GF-D8 (cell line): ENCODE measurements at regions not wholly inside any gene's neighbourhood (a gene's known extent, or its start where the extent isn't known, plus 50 kb on each side); places are given as distances from the start of the nearest gene placed in this dataset.

Experiments used
- DNase-seq: peaks from one replicate; lab custom pipeline; 2025; lab: John Stamatoyannopoulos, UW

DNA sequence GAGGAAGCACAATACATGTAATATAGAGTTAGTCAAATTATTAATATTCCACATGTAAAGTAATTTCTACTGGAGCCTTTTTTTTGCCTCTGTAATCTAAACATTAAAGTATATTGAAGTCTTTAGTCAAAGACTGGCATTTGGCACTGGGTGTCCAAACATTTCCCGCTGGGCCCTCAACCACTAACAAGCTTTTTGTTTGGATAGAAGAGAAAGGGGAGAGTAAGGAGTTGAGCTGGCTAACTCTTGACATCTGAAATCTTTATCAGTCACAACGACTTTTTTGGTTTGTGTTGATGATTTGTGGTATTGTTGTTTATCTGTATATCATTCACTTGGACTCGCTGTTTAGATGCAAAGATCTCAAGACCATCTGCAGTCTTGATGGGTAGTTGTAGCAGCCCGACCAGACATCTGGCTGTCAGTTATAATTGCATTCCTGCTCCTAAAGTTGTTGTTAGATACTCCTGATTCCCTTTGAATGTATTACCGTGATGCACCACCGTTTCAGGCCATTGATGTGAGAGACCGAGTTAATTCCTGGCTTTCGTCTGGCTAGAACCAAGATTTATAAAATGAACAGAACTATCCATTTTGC is 379.6 kb downstream of the MTX2 start:
- no peak for DNase-seq

DNA sequence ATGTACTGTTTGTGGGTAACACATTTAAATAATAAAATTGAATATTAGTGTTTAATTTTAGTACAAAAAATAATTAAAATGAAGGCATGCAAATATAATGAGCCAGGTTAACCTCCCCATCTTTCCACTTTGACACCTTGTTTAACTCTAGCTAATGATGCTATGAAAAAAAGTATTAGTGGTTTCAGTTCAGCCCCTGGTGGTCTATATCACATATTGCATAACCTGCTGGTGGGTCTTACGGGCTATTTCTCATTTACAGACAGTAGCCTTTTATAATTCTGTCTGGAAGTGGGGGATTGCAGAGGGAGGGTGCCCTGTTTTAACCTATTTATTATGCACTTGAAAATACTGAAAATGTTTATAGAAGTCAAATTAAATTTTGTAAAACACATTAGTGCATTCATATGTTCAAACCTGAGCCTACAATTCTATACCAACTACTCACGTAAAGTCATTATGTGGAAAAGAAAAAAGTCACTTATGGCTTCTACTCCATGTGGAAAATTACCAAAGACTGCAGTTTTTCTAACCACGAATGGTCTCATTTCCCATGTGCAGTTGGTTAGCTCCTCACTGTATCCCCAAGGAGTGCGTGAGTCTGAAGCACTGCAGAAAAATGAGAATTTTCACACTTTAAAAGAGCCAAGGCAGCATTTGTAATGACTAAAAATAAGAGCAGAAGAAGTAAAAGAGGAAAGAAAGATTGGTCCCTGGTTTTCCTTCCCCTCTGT is 381.0 kb downstream of the MTX2 start:
- no peak for DNase-seq

DNA sequence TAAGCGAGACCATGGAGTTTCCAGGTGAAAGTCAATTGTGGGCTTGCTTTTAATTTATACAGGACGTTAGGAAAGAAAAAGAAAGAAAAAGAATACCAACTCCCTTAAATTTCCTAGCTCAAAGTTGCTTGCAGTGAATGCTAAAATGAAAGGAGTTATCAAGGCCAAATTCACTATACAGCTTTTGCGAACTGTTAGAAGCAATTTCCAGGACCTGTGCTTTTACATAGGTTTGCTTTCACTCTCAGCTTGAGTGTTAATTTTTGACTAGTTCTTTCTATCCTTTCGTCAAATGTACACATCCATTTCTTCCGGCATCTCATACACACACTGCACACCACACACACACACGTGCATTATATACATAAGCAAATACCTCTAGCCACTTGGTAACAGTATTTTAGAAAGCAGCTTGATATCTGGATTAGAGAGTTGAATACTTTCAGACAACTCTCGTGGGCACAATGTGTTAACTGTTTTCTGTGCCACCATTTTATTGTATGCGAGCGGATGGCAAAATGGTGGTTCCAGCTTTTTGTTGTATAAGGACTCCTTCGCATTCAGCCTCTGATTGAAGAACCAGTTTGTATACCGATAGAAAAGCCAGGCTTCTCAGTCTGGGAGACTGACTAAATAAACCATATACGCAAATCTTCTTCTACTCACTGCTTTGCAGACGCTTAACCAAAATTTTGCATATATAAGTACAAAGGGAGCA is 381.8 kb downstream of the MTX2 start:
- DNase-seq: no peak

DNA sequence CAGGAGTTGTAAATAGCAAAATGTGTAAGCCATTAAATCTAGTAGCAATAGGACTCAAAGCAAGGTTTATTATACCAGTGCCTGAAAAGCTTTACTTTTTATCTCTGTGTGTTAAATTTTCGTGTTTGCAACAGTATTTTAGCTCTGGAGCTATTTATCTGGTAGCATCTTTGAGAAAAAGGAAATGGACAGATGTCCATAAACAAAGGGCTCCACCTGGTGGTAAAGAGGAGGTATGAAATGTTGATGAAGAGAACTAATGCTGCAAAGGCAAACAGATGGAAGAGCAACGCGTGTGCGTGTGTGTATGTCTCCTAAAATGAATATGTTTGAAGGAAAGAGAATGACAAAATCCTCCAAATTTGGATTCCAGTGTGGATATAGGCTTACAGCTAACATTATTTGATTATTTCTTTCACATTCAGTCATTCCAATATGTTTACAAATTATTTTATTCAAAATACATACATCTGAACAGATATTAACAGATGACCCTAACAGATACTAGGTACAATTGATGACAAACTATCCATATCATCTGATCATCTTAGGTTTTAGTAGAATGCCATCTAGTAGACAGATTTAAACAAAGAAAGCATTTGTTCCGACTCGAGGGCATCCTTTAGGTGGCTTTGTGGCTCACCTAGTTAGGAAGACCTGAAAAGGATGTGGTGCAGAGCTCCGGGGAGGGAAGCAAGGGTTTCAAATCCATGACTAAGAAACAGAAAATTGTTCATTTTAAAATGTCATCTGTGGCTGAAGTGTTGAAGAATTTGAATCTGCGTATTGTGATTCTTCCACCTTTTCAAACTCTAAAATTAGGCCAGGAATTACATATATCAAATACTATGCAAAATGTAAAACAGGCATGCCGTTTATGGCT is 383.3 kb downstream of the MTX2 start:
- DNase-seq: peak; percentile 19

DNA sequence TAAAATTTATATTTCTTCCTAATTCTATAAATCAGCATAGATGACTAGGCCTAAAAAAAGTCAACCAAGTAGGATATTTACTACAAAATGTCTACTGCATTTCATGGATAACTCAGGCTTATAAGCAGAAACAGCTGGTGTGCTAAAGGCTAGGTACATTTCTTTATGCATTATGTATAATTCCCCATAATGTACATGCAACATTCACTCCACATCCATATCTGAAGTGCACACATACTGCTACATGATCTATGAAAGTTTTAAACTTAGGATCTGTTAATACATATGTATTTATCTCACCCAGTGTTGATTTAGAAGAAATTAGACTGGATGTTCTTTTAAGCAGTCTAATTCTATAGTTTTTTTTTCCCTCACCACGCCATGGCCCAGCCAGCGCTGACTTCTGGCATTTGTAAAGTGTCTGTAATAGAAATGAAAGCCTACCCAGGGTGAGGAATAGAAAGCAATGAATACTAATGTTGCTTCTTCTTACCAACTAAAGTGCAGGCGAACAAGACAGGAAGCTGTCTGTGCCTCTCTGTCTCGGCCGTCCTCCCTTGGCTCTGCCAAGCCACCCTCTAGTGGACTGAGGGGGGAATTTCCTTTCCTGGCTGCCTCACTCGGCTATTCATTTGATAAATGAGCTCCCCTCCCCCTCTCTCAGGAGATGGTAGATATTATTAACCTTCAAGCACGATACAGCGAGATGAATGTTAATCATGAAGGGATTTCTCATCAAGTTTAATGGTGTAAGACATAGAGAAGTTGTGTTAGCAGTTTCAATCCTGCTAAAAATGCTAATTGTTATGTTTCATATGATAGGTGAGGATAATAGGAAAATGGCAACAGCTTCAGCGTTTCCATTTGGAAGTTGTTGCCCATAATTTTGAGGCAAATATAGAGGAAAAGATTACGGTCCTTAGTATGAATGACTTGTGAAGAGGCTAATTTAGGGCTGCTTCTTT is 384.5 kb downstream of the MTX2 start:
- no peak for DNase-seq

DNA sequence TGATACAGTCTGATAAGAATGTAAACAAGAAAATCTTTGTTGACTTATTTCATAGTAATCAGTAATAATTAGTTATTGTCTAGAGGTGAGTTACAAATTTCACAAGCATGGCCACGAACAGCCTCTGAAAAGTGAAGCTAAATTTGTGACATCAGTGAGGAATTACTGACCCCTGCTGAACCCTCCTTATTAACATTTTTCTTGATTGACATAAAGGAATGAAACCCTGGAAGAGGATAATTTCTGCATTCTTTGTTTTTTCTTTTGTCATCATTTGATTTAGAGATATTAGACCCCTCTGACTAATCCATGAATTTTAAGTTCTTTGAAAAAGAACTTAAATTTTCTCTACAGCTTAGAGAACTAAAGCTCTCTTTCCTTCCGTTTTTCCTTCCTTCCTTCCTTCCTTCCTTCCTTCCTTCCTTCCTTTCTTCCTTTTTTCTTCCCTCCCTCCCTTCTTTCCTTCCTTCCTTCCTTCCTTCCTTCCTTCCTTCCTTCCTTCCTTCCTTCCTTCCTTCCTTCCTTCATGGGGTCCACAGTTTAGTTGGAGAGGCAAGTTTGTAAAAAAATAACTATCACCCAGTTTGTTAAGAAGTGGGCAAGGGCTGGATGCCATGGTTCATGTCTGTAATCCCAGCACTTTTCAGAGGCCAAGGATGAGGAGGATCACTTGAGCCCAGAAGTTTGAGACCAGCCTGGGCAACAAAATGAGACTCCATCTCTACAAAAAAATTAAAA is 387.0 kb downstream of the MTX2 start:
- no peak for DNase-seq

DNA sequence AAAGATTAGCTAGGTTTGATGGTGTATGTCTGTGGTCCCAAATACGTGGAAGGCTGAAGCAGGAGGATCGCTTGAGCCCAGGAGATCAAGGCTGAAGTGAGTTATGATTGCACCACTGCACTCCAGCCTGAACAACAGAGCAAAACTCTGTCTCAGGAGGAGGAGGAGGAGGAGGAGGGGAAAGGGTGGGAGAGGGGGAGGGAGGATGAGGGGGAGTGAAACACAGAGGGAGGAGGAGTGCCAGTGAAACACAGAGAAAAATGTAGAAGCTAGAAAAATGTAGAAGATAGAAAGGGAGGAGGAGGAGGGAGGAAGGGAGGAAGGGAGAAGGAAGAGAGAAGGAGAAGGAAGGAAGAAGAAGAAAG is 387.5 kb downstream of the MTX2 start:
- no peak for DNase-seq

DNA sequence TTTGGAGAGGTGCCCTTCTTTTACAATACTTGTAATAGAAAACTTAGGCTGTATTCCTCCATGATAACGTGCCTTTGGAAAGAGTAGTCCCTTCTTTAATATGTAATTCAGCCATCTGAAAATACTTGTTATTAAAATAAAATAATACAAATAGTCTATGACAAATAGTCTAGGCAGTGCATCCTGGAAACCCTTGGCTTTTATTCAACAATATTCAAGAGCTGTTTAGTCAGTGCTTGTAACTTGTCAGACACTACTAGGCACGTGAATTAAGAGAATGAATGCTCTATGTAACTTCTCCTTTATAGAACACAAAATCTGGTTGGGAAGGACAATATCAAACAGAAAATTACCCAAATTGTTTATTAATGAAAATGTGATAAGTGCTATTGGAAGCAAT is 388.2 kb downstream of the MTX2 start:
- no peak for DNase-seq

DNA sequence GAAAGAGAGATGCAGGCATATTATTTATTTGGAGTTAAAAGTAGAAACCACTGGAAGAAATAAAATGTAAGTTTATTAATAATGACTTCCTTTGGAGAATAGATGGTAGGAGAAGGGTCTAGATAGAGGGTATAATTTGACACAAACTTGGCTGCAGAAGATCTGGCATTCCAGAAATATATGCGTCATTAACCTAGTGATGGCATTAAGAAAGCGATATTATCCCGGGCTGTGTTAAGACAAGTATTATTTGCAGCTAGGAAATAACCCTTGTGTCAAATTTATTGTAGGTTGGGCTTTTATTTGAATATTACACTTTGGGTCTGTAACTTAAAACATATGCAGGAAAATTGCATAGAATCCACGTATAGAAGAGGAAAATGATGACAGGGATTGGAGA is 389.5 kb downstream of the MTX2 start:
- no peak for DNase-seq

DNA sequence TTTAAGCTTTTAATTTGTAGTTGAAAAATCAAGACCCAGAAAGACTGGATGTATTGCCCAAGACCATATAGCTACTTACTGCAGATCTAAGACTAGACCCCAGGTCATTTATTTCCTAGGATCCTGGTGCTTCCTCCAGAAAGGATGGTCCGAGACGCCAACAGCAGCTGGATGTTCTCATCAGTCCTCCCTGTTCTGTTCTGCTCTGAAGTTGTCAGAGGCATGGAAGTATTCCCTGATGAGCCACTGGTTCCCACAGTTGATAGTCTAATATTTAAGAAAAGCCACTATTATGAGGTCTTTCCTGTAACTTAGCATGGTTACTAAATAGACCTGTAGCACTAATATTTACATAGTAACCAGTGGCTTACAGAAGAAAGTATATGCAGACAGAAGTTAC is 393.5 kb downstream of the MTX2 start:
- DNase-seq: no peak

DNA sequence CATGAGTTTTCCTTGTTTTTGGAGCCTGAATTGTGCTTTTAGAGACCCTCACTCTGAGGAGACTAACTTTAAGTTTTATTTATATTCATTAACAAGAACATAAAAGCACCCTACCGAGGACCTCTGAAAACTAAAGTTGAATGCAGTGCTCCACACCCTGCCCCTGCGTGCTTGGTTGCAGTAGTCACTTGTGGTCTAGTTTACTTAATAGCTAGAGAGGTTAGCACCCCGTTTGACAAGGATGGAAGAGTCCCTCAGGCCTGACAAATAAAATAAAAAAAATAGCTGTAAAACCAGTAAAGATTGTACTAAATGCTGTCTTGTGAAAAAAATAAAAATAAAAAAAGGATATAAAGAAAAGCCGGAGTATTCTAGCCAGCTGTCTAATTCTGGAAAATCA is 395.2 kb downstream of the MTX2 start:
- DNase-seq: no peak

DNA sequence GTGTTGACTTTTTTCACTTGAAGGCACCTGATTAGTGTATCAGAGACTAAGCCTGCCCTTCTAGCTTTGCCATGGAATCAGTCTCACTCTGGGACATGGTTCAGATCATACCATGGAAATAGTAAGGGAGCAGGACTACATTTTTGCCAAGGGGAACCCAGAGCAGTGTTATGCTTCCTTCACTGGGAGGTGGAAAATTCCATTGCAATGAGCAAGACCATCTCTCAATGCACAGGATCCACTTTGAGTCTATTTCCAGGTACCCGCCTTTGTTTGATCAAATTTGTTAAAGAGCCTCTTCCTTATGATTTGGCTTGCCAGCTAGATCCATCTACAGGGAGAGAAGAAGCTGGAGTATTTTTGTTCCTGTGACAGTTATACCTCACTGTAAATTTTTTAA is 395.8 kb downstream of the MTX2 start:
- DNase-seq: no peak

DNA sequence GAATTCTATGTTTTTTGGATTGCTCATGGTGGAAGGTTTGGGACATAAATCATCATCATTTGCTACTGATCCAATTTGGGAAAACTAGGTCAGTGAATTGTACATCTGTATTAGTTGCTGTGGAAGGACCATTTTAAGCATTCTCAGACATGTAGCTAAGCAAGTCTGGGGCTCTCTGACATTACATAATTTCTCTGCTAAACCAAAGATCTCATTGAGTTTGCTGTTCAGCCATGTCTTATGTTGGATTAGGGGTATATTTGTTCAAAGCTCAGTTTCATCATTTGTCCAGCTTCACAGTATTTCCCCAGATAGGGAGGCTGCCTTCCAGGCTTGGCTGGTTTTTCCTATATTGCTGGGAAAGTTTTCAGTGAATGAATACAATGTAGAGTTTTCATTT is 399.7 kb downstream of the MTX2 start:
- no peak for DNase-seq

DNA sequence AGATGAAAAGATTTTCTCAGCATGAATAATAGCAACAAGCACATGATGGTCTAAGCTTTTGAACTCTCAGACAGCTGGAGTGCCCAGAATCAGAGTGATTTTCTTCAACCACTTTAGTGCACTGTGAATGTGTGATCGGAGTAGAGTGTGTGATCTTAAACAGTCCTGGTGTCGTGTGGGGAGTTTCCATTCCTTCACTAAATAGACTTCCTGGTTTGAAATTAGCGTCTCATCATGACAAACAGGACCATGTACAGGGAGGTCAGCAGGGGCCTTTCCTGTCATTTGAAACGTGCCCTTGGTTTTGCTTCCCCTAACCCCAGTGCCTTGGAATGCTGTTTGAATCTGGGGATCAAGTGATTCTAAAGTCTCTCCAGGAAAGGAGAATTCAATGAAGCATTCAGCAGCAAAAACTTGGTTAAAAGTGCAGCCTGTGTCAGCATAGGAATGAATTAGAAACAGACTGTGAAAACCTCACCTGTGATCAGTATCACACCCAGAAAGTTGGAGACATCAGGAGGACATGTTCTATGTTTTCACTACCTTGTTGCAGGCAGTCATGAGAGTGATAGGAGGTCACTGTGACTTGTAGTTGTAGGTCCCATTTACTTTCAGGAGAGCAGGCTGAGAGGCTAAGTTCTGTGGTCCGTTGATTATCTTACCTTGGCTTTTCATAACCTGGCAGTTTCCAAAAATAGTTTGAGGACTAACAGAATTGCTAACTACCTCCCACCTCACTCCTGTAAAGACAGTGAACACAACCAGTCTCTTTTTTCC is 400.3 kb downstream of the MTX2 start:
- no peak for DNase-seq

DNA sequence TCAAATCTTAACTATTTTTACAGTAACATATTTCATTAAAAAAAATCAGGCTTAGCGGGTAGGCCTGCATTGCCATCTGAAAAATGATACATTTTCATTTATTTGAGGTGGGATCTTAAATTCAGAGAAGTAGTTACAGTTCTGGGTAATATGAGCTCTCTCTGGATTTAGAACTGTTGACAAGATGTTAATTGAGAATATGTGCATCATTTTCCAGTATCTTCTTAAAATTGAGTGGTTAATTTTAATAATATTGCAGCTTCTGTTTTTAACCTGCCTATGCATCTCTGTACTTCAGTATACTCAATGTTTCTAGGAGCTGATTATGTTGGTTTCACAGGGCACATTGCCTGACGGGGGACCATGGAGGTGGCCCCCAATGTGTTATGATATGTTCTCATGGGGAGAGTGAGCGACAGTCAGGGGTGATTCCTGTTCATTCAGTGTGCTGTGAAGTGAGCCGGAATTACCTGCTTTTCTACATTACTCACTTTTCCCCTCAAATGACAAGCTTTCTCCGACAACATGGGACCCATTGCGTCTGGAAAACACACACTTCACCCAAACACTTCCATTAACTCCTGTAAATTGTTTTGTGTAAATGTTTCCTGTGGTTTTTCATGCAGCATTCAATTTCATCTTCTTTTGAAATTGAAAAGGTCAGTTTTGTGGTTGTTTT is 406.2 kb downstream of the MTX2 start:
- no peak for DNase-seq

DNA sequence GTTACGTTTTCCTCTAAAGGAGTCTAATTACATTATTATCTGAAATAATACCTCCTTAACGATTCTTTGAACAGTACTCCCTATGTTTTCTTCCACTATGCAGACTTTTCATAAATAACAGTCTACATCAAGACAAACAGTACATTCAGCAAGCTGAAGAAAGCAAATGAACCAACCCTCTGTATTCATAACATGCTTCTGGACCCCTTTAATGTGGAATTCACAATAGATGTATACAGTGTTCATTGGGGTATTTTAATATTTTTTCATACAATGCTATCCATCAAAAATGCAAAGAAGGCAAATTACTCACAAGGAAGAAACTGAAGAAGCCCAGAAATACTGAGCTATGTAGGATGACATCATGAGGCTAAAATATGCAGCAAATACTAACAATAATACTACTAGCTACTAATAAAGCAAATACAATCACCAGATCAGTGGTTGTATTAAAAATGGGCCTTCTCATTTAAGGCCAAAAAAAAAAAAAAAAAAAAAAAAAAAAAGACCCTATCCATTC is 408.6 kb downstream of the MTX2 start:
- DNase-seq: no peak

DNA sequence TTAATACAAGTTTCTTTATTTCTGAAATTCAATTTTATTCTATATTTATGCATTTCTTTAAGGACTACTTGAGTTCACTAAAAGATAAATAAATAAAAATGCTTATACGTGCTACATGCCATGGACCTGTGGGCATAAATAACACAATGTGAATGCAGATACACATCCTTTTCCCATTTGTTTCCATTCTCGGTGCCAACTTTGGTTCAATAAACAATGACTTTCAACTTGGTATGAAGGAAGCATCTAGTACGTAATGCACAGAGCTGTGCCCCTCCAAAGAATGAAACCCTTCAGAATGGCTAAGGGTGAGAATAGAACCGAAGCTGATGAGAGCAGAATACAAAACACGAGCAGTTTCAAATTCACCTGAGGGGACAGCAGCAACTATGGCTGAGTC is 409.3 kb downstream of the MTX2 start:
- DNase-seq: no peak

DNA sequence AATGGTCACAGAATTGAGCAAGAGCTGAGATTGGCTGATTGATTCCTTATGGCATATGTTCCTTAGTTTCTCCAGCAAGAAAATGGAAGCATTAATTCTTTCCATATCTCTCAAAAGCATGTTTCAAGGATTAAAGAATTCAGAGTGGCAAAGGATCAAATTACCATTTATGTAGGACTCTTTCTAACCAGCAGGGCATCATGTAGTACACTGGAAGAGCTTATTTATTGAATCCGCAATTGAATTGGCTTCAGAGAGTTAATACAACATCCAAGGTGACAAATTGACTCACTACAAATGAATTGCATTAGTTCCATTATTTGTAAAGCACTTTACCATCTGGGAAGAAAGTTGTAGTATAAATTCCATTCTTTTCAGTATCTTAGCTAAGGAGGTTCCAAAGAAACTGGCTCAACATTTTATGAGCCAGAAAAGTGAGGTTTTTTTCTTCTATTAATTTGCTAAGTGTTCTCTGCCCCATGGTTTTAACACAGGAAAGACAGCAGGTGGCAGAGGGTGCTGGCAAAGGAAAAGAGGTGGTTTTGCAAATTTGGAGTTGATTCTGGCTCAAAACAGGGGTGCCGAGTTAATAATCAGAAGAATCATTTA is 409.9 kb downstream of the MTX2 start:
- no peak for DNase-seq
